Transverse colon (tissue), 4 donors: ENCODE measurements at regions not wholly inside any gene's neighbourhood (a gene's known extent, or its start where the extent isn't known, plus 50 kb on each side); places are given as distances from the start of the nearest gene placed in this dataset.

ENCODE experiments used
- CTCF ChIP-seq, 5 experiments: fragments of 200-600 bp in 3 of 5; fragments of 450-650 bp in 2 of 5; sonication (generic) in 3 of 5; IDR thresholded peaks; 1 replicate in 2 of 5; 2 replicates in 3 of 5; pipeline ENCODE4 v1.5.1; 2016 to 2017; ENCODE audit warnings: antibody characterized with exemption in 5 of 5, inconsistent platforms in 3 of 5, mild to moderate bottlenecking in 2 of 5, moderate library complexity in 1 of 5
- POLR2A ChIP-seq: fragments of 450-650 bp; IDR thresholded peaks from one replicate; pipeline ENCODE4 v1.6.1; 2016; ENCODE audit warnings: antibody characterized with exemption, mild to moderate bottlenecking, moderate library complexity
- POLR2AphosphoS5 ChIP-seq, 3 donors: sonication (generic); formaldehyde crosslinking; IDR thresholded peaks; one replicate each; pipeline ENCODE4 v1.6.1; 2016; ENCODE audit warnings: antibody characterized with exemption in 3 of 3

- no peak for TF ChIP-seq POLR2A
- no peak for TF ChIP-seq POLR2AphosphoS5 (IDR thresholded peaks at IDR 0.05)
- TF ChIP-seq CTCF (IDR thresholded peaks at IDR 0.05) = no peak
These were observed 670.9 kb downstream of the BRD1 start for GRCh38 chr22:49156662-49157285.
